Activated naive CD8-positive, alpha-beta T cell treated with anti-CD3 and anti-CD28 coated beads, Interleukin-2, amount 10 ng/mL, durations not matched to agents 7 days and 5 days (primary cell): ENCODE measurements at regions not wholly inside any gene's neighbourhood (a gene's known extent, or its start where the extent isn't known, plus 50 kb on each side); places are given as distances from the start of the nearest gene placed in this dataset.
"Not testable (repeated sequence)": the region's sequence is repeated elsewhere in the genome, so short reads cannot be mapped to it uniquely, and the experiment has no call there.

Experiments
- ATAC-seq: fragments of 150-1000 bp; cut with Tn5 transposase; one replicate; pipeline ENCODE4 v1.10.0; 2021; ENCODE audit warnings: low read depth, moderate library complexity
- POLR2A ChIA-PET: fragments of 350-600 bp; sonication (Branson Sonifier 250); formaldehyde crosslinking; loops from one replicate; lab custom pipeline; 2021; ENCODE audit warnings: antibody characterized with exemption; lab: Charles Lee
- DNase-seq: peaks from one replicate; pipeline ENCODE4 v3.0.0; 2021
- H3K27ac Mint-ChIP-seq: one replicate; pipeline ENCODE4 v1.8.0; 2022; ENCODE audit warnings: mild to moderate bottlenecking, mixed read lengths
- H3K27me3 Mint-ChIP-seq: one replicate; pipeline ENCODE4 v1.8.0; 2022; ENCODE audit warnings: mild to moderate bottlenecking, moderate library complexity, mixed read lengths
- H3K36me3 Mint-ChIP-seq: one replicate; pipeline ENCODE4 v1.8.0; 2021; ENCODE audit warnings: mild to moderate bottlenecking, mixed read lengths
- H3K4me1 Mint-ChIP-seq: one replicate; pipeline ENCODE4 v1.8.0; 2021; ENCODE audit warnings: mixed read lengths
- H3K4me3 Mint-ChIP-seq: one replicate; pipeline ENCODE4 v1.8.0; 2022; ENCODE audit warnings: mild to moderate bottlenecking, moderate library complexity, mixed read lengths
- H3K9me3 Mint-ChIP-seq: one replicate; pipeline ENCODE4 v1.8.0; 2021; ENCODE audit warnings: mixed read lengths

DNA sequence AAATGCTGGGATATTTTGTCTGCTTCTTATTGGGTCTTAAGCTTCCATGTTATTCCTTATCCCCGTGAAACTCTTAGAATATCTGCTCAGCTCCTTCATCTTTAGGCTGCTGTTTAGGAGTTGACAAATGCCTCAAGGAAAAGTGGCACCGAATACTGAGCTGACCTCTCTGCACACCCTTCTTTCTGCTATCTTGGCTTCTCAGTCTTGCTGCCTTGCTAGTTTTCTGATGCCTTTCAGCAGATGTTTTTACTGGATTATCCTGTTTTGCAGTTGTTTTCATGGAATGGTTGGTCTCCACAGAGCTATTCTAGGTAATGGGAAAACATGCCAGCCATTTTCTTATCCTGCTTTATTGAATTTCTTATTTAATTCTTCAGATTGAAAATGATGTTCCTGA is 86.3 kb downstream of the GYPE start:
- no peaks in the 10 kb centered on the region for H3K4me1 Mint-ChIP-seq
- POLR2A ChIA-PET: no interaction called here

DNA sequence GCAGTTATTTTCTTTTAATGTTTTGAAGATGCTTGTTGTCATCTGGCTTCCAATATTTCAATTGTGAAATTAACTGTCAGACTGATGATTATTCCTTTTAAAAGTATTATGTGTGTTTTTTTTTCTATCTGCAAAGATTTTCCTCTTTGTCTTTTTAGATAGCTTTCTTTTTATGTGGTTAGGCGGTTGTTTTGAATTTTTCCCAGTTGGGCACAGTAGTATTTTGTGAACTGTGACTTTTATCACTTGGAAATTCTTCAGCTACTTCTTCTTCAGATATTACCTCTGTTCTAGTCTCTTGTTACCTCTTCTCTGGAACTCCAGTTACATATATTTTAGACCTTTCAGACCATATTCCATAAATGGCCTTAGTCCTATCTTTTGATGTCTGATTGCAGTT is 87.5 kb downstream of the GYPE start:
- H3K36me3 Mint-ChIP-seq, POLR2A ChIA-PET, ATAC-seq, H3K9me3 Mint-ChIP-seq, H3K4me1 Mint-ChIP-seq, DNase-seq, H3K27ac Mint-ChIP-seq, H3K4me3 Mint-ChIP-seq, H3K27me3 Mint-ChIP-seq: not testable (repeated sequence)

More for the DNA sequence above, 86.3 kb downstream of the GYPE start:
- no peak overlapping the region for H3K27ac Mint-ChIP-seq
- H3K4me3 Mint-ChIP-seq: no peak overlapping the region
- DNase-seq (no peak), ATAC-seq (no peak)
- peaks cover 5% of the 10 kb centered on the region for H3K27me3 Mint-ChIP-seq
- H3K9me3 Mint-ChIP-seq: no peaks in the 10 kb centered on the region
- H3K36me3 Mint-ChIP-seq: no peaks in the 10 kb centered on the region

DNA sequence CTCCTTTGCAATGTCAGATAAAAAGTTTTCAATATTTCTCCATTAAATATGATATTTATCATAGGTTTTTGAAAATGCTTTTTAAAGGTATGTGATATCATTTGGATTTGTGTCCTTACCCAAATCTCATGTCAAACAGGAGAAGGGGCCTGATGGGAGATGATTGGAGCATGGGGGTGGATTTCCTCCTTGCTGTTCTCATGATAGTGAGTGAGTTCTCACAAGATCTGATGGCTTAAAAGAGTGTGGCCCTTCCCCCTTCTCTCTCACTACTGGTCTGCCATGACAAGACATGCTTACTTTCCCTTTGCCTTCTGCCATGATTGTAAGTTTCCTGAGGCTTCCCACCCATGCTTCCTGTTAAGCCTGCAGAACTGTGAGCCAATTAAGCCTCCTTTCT is 90.0 kb downstream of the GYPE start:
- H3K36me3 Mint-ChIP-seq, H3K4me1 Mint-ChIP-seq, H3K27ac Mint-ChIP-seq, DNase-seq, POLR2A ChIA-PET, H3K27me3 Mint-ChIP-seq, ATAC-seq, H3K9me3 Mint-ChIP-seq, H3K4me3 Mint-ChIP-seq: not testable (repeated sequence)

DNA sequence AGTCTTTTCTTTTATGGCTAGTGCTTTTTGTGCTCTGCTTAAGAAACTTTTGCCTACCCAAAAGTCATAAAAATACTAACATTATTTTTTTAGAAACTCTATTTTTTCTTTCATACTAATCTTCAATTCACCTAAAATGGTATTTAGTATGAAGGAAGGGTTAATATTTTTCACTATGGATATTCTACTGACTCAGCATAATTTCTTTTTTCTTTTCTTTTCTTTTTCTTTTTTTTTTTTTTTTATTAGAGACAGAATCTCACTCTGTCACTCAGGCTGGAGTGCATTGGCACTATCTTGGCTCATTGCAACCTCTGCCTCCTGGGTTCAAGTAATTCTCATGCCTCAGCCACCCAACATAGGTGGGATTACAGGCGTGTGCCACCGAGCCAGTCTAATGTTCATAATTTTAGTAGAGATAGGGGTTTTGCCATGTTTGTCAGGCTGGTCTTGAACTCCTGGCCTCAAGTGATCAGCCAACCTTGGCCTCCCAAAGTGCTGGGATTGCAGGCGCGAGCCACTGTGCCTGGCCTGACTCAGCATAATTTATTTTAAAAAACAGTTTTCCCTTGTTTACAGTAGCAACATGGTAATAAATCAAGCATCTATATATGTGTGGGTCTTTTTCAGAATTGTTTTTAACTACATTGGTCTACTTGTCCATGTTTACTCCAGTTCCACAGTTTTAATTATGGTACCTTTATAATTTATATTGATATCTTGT is 91.8 kb downstream of the GYPE start:
- H3K9me3 Mint-ChIP-seq, H3K4me3 Mint-ChIP-seq, DNase-seq, H3K27ac Mint-ChIP-seq, ATAC-seq, H3K36me3 Mint-ChIP-seq, H3K4me1 Mint-ChIP-seq, POLR2A ChIA-PET, H3K27me3 Mint-ChIP-seq: not testable (repeated sequence)

DNA sequence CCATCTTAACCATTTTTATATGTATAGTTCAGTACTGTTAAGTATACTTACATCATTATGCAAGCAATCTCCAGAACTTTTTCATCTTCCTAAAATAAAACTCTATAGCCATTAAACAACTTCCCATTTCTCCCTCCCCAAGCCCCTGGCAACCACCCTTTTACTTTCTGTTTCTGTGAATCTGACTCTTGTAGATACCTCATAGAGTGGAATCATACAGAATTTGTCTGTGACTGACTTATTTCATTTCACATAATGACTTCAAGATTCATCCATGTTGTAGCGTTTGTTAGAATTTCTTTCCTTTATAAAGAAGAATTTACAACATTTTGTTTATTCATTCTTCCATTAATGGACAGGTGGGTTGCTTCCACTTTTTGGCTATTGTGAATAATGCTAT is 91.2 kb upstream of the FREM3 start:
- ATAC-seq, DNase-seq, H3K4me3 Mint-ChIP-seq, POLR2A ChIA-PET, H3K36me3 Mint-ChIP-seq, H3K4me1 Mint-ChIP-seq, H3K27me3 Mint-ChIP-seq, H3K9me3 Mint-ChIP-seq, H3K27ac Mint-ChIP-seq: not testable (repeated sequence)

DNA sequence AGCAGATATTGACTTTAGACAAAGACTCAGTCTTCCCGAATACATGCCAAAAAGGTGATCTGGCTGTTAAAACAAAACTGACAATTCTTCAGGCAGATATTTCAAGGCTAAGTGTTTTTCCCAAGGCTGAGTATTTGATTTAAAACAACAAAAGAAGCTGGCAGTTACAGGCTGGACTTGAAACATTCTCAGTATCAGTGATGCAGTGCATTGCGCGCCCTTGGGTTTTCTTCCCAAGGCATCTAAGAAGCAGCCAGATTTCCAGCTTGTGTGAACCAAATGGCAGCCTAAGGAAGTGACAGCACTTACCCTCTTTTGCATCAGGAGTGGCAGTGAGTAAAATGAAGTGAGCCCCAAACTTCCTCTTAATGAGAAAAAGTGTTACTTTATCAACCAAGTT is 90.0 kb upstream of the FREM3 start:
- ATAC-seq, H3K27me3 Mint-ChIP-seq, H3K36me3 Mint-ChIP-seq, POLR2A ChIA-PET, H3K4me1 Mint-ChIP-seq, H3K27ac Mint-ChIP-seq, H3K4me3 Mint-ChIP-seq, H3K9me3 Mint-ChIP-seq, DNase-seq: not testable (repeated sequence)

DNA sequence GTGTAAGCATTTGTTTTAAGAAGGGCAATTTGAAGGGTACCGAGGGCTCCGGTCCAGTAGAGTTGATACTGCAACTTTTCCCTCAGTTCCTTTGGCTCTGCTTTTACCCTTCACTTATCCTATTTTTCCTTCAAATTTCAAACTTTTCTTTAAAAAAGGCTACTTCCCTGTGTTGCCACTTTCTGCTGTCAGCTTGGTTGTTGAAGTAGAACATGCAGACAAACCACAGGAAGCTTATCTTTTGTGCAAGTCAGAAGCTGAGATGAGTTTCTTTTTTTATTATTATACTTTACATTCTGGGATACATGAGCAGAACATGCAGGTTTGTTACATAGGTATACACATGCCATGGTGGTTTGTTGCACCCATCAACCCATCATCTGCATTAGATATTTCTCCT is 89.1 kb upstream of the FREM3 start:
- POLR2A ChIA-PET, H3K4me3 Mint-ChIP-seq, DNase-seq, H3K4me1 Mint-ChIP-seq, H3K36me3 Mint-ChIP-seq, H3K27me3 Mint-ChIP-seq, ATAC-seq, H3K27ac Mint-ChIP-seq, H3K9me3 Mint-ChIP-seq: not testable (repeated sequence)

DNA sequence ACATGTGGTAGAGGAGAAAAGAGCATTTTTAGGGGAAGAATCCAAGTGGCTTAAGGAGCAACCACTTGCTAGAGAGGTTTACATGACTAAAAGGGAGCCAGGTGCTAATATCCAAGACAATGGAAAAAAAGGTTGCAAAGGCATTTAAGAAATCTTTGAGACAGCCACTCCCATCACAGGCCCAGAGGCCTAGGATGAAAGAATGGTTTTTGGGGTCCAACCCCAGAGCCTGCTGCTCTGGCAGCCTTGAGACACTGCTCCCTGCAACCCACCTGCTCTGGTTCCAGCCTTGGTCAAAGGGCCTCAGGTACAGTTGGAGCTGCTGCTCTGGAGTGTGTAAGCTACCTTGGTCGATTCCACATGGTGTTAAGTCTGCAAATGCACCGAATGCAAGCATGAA is 84.1 kb upstream of the FREM3 start:
- Mint-ChIP-seq H3K27me3 (no peaks in the 10 kb centered on the region), H3K9me3 (peaks cover 8% of the 10 kb centered on the region), H3K4me1 (peaks cover 1% of the 10 kb centered on the region), H3K36me3 (peaks cover 2% of the 10 kb centered on the region), H3K4me3 (no peak overlapping the region), H3K27ac (no peak overlapping the region)
- POLR2A ChIA-PET: no interaction called here
- ATAC-seq (no peak), DNase-seq (no peak)

DNA sequence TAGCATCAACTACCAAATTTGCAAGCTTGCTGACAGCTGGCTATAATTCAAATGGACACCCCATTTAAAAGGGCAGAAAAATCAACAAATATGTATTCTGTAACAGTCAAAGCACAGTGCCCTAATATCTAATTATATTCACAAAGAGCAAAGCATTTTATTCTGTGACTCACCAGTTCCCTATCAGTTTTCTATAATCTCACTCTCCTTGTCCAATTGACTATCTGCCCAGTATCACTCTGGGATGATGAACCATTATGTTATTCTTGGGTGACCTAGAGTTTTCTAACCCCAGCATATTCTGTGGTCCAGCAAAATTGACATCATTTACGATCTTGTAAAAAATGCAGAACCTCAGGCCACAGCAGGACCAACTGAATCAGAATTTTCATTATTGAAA is 82.0 kb upstream of the FREM3 start:
- Mint-ChIP-seq H3K4me1 (no peaks in the 10 kb centered on the region), H3K27me3 (no peaks in the 10 kb centered on the region), H3K36me3 (peaks cover 2% of the 10 kb centered on the region), H3K27ac (no peak overlapping the region), H3K9me3 (peaks cover 8% of the 10 kb centered on the region), H3K4me3 (no peak overlapping the region)
- ATAC-seq (no peak), DNase-seq (no peak)
- POLR2A ChIA-PET: no interaction called here

DNA sequence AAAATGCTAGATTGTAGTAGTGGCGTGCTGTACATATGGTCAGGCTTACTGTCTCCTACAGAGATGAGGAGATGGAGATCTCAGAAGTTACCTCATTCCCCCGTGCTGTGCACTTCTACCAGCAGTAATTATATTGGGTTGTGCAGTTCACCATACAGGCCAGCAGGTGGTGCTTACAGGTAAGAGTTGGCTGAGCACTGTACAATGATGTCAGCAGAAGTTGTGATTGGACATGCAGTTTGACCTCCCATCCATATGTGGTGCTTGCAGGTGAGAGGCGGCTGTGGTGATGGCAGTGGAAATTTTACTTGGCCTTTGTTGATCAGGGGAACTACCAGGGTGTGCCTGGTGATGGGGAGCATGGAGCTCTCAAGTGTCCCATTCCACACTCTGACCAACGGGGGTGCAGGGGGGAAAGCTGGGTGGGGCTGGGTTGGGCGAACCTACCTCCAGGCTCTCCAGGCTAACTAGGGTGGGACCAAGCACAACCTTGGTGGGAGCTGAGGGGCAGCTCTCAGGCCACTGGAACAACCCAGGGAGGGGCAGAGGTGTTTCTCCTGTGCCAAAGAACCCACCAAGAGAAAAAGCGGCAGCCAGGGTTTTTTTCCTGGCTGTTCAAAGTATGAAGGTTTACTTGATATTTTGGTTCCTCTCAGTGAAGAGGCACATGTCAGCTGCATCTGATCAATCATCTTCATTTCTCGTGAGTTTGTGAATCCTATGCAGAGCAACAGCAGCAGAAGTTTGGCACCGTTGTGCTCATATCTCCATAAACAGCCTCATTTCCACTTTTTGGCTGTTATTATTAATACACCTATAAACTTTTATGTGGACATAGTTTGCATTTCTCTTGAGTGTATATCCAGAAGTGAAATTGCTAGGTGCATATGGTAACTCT is 73.8 kb upstream of the FREM3 start:
- Mint-ChIP-seq H3K27me3 (peaks cover 23% of the 10 kb centered on the region), H3K9me3 (no peaks in the 10 kb centered on the region), H3K36me3 (no peaks in the 10 kb centered on the region), H3K4me3 (no peak overlapping the region), H3K4me1 (no peaks in the 10 kb centered on the region), H3K27ac (no peak overlapping the region)
- DNase-seq (peak; percentile 39), ATAC-seq (peak; percentile 82)
- POLR2A ChIA-PET: no interaction called here

DNA sequence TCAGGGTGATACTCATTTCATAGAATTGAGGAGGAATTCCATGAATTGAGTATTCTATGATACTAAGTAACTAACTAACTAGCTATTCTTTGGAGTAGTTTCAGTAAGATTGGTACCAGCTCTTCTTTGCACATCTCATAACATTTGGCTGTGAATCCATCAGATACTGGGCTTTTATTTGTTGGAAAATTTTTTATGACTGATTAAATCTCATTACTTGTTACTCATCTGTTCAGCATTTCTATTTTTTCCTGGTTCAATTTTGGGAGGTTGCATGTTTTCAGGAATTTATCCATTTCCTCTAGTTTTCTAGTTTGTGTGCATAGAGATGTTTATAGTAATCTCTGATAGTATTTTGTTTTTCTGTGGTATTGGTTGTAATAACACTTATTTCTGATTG is 70.8 kb upstream of the FREM3 start:
- DNase-seq (no peak), ATAC-seq (no peak)
- Mint-ChIP-seq H3K4me1 (no peaks in the 10 kb centered on the region), H3K9me3 (no peaks in the 10 kb centered on the region), H3K27ac (no peak overlapping the region), H3K36me3 (no peaks in the 10 kb centered on the region), H3K27me3 (peaks cover 27% of the 10 kb centered on the region), H3K4me3 (no peak overlapping the region)
- POLR2A ChIA-PET: no interaction called here

DNA sequence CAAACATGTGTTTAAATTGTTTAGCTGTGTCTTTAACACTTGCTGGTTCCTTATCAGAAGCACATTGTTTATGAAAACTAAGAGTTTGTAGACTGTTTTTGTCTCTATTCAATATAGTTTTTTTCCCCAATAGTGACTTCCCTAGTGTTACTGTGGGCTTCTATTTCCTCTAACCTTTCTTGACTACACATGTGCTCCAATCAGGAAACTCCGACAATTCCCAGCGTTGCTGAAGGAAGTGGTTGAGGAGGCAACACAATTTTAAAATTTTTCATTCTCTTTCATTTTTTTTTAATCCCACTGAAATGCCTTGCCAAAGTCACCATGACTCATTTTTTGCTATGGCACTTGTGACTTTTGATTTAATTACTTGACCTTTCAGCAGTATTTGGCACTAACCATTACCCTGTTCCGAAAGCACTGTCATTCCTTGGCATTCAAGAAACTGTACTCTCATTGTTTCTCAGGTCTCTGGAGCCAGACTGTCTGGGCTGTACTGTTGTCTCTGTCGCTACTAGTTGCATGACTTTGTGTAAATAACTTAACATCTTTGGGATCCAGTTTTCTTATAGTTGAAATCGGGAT is 67.6 kb upstream of the FREM3 start:
- ATAC-seq (no peak), DNase-seq (no peak)
- Mint-ChIP-seq H3K36me3 (no peaks in the 10 kb centered on the region), H3K4me3 (no peak overlapping the region), H3K27me3 (peaks cover 25% of the 10 kb centered on the region), H3K9me3 (no peaks in the 10 kb centered on the region), H3K4me1 (no peaks in the 10 kb centered on the region), H3K27ac (no peak overlapping the region)
- POLR2A ChIA-PET: no interaction called here

DNA sequence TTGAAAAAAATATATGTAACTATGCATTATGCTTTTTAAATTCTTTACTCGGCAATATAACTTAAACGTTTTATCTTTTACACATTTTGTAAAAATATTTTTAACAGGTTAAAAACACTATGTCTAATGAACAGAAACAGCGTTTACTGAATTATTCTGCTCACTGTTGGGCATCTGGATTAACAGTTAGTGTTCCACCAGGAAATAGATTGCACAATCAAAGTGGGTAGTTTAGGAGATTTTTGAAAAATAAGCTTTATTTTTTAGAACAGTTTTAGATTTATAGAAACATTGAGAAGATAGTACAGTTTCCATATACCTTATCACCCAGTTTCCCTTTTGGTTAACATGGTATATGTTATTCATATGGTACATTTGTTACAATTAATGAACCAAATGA is 63.1 kb upstream of the FREM3 start:
- Mint-ChIP-seq H3K27ac (no peak overlapping the region), H3K36me3 (no peaks in the 10 kb centered on the region), H3K9me3 (no peaks in the 10 kb centered on the region), H3K4me1 (no peaks in the 10 kb centered on the region), H3K4me3 (no peak overlapping the region), H3K27me3 (peaks cover 6% of the 10 kb centered on the region)
- POLR2A ChIA-PET: no interaction called here
- ATAC-seq (no peak), DNase-seq (no peak)

DNA sequence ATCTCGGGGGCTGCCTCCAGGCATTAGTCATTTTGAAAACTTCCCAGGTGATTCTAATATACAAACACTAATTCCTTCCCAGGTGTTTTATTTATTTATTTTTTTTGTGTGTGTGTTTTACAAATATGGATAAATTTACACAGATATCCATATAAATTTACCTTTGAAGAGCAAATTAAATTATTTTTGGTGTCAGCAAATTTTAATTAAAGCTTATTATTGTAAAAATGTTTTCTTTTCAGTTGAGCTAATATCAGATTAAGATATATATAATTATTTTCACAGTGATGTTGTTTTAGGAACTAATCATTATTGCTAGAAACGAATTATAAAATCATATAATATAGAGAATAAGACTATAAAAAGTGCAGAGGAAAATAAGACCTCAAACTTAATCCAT is 62.0 kb upstream of the FREM3 start:
- ATAC-seq: no peak
- H3K27me3 Mint-ChIP-seq: peaks cover 6% of the 10 kb centered on the region
- POLR2A ChIA-PET: no interaction called here

More for the DNA sequence above, 62.0 kb upstream of the FREM3 start:
- no peaks in the 10 kb centered on the region for H3K4me1 Mint-ChIP-seq
- H3K36me3 Mint-ChIP-seq: no peaks in the 10 kb centered on the region
- no peak for DNase-seq
- no peak overlapping the region for H3K4me3 Mint-ChIP-seq
- H3K27ac Mint-ChIP-seq: no peak overlapping the region
- H3K9me3 Mint-ChIP-seq: no peaks in the 10 kb centered on the region
